Brain microvascular endothelial cell (primary cell): ENCODE measurements at regions not wholly inside any gene's neighbourhood (a gene's known extent, or its start where the extent isn't known, plus 50 kb on each side); places are given as distances from the start of the nearest gene placed in this dataset.
A peak's percentile ranks its signal among the peaks of the same experiment; 100 is the strongest.

ENCODE experiments used
- DNase-seq: peaks from one replicate; pipeline ENCODE4 v3.0.0-alpha.2; 2020
- H3K27ac ChIP-seq: fragments of 250-450 bp; sonication (Bioruptor Pico); 2 replicates; pipeline ENCODE4 v1.5.1; 2020; ENCODE audit warnings: mild to moderate bottlenecking, moderate library complexity
- H3K27me3 ChIP-seq: fragments of 250-450 bp; sonication (Bioruptor Pico); replicated peaks from 2 replicates; pipeline ENCODE4 v1.5.1; 2020; ENCODE audit warnings: mild to moderate bottlenecking
- H3K36me3 ChIP-seq: fragments of 250-450 bp; sonication (Bioruptor Pico); replicated peaks from 2 replicates; pipeline ENCODE4 v1.5.1; 2020; ENCODE audit warnings: mild to moderate bottlenecking
- H3K4me3 ChIP-seq: 2 replicates; pipeline ENCODE4 v1.5.1; 2011; ENCODE audit warnings: low read depth, mild to moderate bottlenecking, control low read depth, low read length, moderate library complexity
- in situ Hi-C: cut with HindIII; loops from 2 replicates; pipeline ENCODE4 v1.10.0; 2017; ENCODE audit warnings: low sequenced_read_pairs, low pct_ligation_motif_present
- TF ChIP-seq, protein P1 (sequence below): IDR thresholded peaks from 2 replicates; pipeline ENCODE4 v1.5.1; 2011; ENCODE audit warnings: low read depth, mild to moderate bottlenecking, moderate library complexity, low read length, control low read depth, inconsistent platforms; ENCODE audit errors: missing control alignments

DNA sequence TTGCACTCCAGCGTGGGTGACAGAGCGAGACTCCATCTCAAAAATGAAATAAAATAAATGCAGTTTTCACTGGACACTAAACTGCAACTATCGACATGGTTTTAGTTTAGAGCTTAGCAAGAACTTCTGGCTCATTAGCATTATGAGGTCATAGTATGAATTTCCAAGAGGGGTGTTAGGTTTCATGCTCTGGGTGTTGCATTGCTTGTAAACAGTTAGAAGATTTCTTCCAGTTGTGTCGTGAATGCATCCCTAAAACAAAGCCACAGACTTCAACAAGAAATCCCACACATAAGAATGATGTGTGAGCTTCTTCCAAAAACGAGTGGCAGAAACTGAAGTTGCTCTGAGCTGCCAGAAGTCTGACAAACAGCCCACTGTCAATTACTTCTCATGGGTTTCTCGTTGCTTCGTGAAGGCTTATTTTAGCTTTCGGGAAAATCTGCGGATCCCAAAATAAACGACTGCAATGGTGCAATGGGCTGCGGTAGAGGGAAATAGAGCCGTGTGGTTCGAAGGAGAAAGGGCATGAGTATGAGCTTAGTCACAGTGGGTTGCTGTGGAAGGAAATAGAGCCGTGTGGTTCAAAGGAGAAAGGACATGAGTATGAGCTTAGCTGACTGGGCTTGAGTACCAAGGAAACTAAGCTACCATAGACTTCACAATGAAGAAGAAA, 354.9 kb downstream of the DHRSX start:
- in situ Hi-C loops, result no loop called here
- H3K4me3 ChIP-seq, result no peak overlapping the region
- DNase-seq, result peak; percentile 6

DNA sequence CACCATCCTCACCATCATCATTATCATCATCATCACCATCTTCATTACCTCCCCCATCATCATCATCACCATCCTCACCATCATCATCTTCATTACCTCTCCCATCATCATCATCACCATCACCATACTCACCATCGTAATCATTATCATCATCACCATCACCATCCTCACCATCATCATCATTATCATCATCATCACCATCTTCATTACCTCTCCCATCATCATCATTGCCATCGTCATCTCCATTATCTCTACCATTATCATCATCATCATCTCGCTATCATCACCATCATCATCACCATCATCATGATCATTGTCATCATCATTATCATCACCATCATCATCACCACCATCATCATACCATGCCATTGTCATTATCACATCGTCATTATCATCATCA, 362.9 kb downstream of the DHRSX start:
- H3K36me3 ChIP-seq, result no peaks in the 10 kb centered on the region
- in situ Hi-C loops, result no loop called here
- H3K27ac ChIP-seq, result no peak overlapping the region
- TF ChIP-seq, protein P1, sequence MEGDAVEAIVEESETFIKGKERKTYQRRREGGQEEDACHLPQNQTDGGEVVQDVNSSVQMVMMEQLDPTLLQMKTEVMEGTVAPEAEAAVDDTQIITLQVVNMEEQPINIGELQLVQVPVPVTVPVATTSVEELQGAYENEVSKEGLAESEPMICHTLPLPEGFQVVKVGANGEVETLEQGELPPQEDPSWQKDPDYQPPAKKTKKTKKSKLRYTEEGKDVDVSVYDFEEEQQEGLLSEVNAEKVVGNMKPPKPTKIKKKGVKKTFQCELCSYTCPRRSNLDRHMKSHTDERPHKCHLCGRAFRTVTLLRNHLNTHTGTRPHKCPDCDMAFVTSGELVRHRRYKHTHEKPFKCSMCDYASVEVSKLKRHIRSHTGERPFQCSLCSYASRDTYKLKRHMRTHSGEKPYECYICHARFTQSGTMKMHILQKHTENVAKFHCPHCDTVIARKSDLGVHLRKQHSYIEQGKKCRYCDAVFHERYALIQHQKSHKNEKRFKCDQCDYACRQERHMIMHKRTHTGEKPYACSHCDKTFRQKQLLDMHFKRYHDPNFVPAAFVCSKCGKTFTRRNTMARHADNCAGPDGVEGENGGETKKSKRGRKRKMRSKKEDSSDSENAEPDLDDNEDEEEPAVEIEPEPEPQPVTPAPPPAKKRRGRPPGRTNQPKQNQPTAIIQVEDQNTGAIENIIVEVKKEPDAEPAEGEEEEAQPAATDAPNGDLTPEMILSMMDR, result no peak
- no peaks in the 10 kb centered on the region for H3K27me3 ChIP-seq
- no peak overlapping the region for H3K4me3 ChIP-seq
- no peak for DNase-seq

More for the DNA sequence above, 354.9 kb downstream of the DHRSX start:
- TF ChIP-seq, protein P1, result no peak
- no peaks in the 10 kb centered on the region for H3K36me3 ChIP-seq
- H3K27me3 ChIP-seq, result no peaks in the 10 kb centered on the region
- H3K27ac ChIP-seq, result no peak overlapping the region

DNA sequence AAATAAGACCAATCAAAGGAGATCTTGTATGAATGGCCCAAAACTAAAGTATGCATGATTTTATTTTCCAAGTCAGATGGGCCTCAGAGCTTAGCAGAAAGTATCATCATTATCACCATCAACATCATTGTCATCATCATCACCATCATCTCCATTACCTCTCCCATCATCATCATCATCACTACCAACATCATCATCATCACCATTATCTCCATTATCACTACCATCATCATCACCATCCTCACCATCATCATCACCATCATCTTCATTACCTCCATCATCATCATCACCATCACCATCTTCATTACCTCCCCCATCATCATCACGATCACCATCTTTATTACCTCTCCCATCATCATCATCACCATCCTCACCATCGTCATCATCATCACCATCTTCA, 363.9 kb downstream of the DHRSX start:
- H3K4me3 ChIP-seq, result no peak overlapping the region
- in situ Hi-C loops, result no loop called here
- TF ChIP-seq, protein P1, result no peak
- no peak for DNase-seq
- H3K36me3 ChIP-seq, result no peaks in the 10 kb centered on the region
- no peak overlapping the region for H3K27ac ChIP-seq
- H3K27me3 ChIP-seq, result no peaks in the 10 kb centered on the region

DNA sequence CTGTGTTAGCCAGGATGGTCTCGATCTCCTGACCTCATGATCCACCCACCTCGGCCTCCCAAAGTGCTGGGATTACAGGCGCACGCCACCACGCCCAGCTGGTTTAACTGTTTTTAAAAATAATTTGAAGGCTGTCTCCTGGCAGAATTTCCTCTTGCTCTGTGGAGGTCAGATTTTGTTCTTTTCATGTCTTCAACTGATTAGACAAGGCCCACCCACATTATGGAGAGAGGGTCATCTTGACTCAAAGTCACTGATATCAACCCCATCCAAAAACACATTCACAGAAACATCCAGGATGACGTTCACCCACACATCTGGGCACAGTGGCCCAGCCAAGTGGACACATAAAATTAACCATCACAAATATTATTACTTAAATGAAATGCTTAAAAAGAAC, 365.4 kb downstream of the DHRSX start:
- no peaks in the 10 kb centered on the region for H3K36me3 ChIP-seq
- H3K27ac ChIP-seq, result no peak overlapping the region
- in situ Hi-C loops, result no loop called here
- H3K27me3 ChIP-seq, result no peaks in the 10 kb centered on the region
- no peak for DNase-seq
- TF ChIP-seq, protein P1, result no peak
- no peak overlapping the region for H3K4me3 ChIP-seq

DNA sequence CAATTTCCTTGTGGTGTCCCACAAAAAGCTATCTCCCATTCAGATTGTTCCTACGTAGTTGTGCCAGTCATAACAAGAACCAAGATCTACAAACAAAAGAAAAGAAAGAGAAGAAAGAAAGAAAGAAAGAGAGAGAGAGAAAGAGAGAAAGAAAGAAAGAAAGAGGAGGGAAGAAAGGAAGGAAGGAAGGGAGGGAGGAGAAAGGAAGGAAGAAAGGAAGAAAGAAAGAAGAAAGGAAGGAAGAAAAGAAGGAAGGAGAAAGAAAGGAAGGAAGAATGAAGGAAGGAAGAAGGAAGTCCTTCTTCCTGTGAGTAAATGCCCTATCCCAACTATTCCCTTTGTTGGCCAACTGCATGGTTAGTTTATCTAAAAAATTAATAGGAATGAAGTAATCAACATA, 366.0 kb downstream of the DHRSX start:
- TF ChIP-seq, protein P1, result no peak
- DNase-seq, result no peak
- in situ Hi-C loops, result no loop called here

More for the DNA sequence above, 366.0 kb downstream of the DHRSX start:
- H3K36me3 ChIP-seq, result no peaks in the 10 kb centered on the region
- H3K27me3 ChIP-seq, result no peaks in the 10 kb centered on the region
- H3K27ac ChIP-seq, result no peak overlapping the region
- H3K4me3 ChIP-seq, result no peak overlapping the region
